IMR-90 (cell line): ENCODE measurements at regions not wholly inside any gene's neighbourhood (a gene's known extent, or its start where the extent isn't known, plus 50 kb on each side); places are given as distances from the start of the nearest gene placed in this dataset.
A peak's percentile ranks its signal among the peaks of the same experiment; 100 is the strongest.

ENCODE experiments used
- BHLHE40 ChIP-seq: fragments of 150-350 bp; IDR thresholded peaks from 2 replicates; pipeline ENCODE4 v1.6.1; 2016; ENCODE audit warnings: mild to moderate bottlenecking, low read depth, low read length
- CEBPB ChIP-seq: IDR thresholded peaks from 2 replicates; pipeline ENCODE4 v1.6.1; 2012; ENCODE audit warnings: low read depth, low read length, improper control_type of control experiment
- FOS ChIP-seq: fragments of 150-350 bp; IDR thresholded peaks from 2 replicates; pipeline ENCODE4 v1.6.1; 2016; ENCODE audit warnings: low read depth, low read length
- MAFK ChIP-seq: IDR thresholded peaks from 2 replicates; pipeline ENCODE4 v1.6.1; 2012; ENCODE audit warnings: low read depth, low read length, improper control_type of control experiment
- POLR2A ChIP-seq: IDR thresholded peaks from 2 replicates; pipeline ENCODE4 v1.6.1; 2012; ENCODE audit warnings: mild to moderate bottlenecking, low read depth, low read length
- RAD21 ChIP-seq: IDR thresholded peaks from 2 replicates; pipeline ENCODE4 v1.6.1; 2012; ENCODE audit warnings: low read length, improper control_type of control experiment
- RCOR1 ChIP-seq: IDR thresholded peaks from 2 replicates; pipeline ENCODE4 v1.6.1; 2012; ENCODE audit warnings: mild to moderate bottlenecking, low read length, improper control_type of control experiment; ENCODE audit not compliant: insufficient replicate concordance
- RFX5 ChIP-seq: IDR thresholded peaks from 2 replicates; pipeline ENCODE4 v1.8.0; 2012; ENCODE audit warnings: low read depth, mild to moderate bottlenecking, low read length, moderate library complexity
- SMC3 ChIP-seq: fragments of 150-350 bp; IDR thresholded peaks from 2 replicates; pipeline ENCODE4 v1.6.1; 2016; ENCODE audit warnings: low read depth, mild to moderate bottlenecking, antibody characterized with exemption, low read length, moderate library complexity
- TF ChIP-seq, protein P1 (sequence below): conservative IDR thresholded peaks from 2 replicates; pipeline ENCODE4 v1.5.1; 2012; ENCODE audit warnings: mild to moderate bottlenecking, low read depth, low read length, improper control_type of control experiment
- TF ChIP-seq, protein P2 (sequence below): fragments of 150-350 bp; IDR thresholded peaks from 2 replicates; pipeline ENCODE4 v1.6.1; 2017; ENCODE audit warnings: mild to moderate bottlenecking, antibody characterized with exemption, low read length, low read depth
- TF ChIP-seq, protein P3 (sequence below): fragments of 150-350 bp; IDR thresholded peaks from 2 replicates; pipeline ENCODE4 v1.6.1; 2016; ENCODE audit warnings: low read depth, mild to moderate bottlenecking, low read length, moderate library complexity, borderline replicate concordance

DNA sequence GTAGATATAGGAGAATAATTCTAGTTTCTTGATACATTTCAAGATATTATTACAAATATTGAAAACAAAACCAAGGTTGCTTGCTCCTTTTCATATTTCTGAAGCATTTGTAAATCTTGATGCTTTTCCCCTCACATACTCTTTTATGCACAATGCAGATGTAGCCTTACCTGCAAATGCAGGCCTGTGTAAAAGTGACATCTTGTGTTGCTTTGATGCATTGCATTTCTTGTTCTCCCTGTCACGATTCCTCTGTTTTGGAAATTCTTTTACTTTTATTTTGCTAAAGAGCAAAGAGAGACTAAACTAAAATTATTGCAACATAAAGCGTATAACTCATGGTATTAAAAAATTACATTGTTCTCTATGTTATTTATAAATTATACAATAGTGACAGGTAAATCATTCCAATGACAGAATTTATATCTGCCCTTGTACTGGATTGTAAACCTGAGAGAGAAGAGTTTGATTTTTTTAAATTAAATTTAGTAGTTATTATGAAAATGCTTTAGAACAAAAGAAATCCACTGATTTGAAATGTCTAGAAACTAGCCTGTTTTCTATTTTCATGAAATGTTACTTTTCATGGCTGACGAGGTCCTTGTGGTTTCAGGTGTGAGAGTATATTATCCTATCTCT, 970.0 kb downstream of the MAT2B start:
- TF ChIP-seq, protein P1, sequence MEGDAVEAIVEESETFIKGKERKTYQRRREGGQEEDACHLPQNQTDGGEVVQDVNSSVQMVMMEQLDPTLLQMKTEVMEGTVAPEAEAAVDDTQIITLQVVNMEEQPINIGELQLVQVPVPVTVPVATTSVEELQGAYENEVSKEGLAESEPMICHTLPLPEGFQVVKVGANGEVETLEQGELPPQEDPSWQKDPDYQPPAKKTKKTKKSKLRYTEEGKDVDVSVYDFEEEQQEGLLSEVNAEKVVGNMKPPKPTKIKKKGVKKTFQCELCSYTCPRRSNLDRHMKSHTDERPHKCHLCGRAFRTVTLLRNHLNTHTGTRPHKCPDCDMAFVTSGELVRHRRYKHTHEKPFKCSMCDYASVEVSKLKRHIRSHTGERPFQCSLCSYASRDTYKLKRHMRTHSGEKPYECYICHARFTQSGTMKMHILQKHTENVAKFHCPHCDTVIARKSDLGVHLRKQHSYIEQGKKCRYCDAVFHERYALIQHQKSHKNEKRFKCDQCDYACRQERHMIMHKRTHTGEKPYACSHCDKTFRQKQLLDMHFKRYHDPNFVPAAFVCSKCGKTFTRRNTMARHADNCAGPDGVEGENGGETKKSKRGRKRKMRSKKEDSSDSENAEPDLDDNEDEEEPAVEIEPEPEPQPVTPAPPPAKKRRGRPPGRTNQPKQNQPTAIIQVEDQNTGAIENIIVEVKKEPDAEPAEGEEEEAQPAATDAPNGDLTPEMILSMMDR, result peak; percentile 63
- TF ChIP-seq RFX5, result no peak
- TF ChIP-seq POLR2A, result no peak
- peak; percentile 86 for TF ChIP-seq SMC3
- peak; percentile 84 for TF ChIP-seq RAD21
- TF ChIP-seq CEBPB, result no peak
- TF ChIP-seq FOS, result no peak
- TF ChIP-seq, protein P2, sequence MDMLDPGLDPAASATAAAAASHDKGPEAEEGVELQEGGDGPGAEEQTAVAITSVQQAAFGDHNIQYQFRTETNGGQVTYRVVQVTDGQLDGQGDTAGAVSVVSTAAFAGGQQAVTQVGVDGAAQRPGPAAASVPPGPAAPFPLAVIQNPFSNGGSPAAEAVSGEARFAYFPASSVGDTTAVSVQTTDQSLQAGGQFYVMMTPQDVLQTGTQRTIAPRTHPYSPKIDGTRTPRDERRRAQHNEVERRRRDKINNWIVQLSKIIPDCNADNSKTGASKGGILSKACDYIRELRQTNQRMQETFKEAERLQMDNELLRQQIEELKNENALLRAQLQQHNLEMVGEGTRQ, result no peak
- TF ChIP-seq BHLHE40, result no peak
- no peak for TF ChIP-seq MAFK
- TF ChIP-seq RCOR1, result no peak
- TF ChIP-seq, protein P3, sequence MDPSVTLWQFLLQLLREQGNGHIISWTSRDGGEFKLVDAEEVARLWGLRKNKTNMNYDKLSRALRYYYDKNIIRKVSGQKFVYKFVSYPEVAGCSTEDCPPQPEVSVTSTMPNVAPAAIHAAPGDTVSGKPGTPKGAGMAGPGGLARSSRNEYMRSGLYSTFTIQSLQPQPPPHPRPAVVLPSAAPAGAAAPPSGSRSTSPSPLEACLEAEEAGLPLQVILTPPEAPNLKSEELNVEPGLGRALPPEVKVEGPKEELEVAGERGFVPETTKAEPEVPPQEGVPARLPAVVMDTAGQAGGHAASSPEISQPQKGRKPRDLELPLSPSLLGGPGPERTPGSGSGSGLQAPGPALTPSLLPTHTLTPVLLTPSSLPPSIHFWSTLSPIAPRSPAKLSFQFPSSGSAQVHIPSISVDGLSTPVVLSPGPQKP, result no peak
